ENCODE measurements at regions not wholly inside any gene's neighbourhood (a gene's known extent, or its start where the extent isn't known, plus 50 kb on each side); places are given as distances from the start of the nearest gene placed in this dataset.

DNA sequence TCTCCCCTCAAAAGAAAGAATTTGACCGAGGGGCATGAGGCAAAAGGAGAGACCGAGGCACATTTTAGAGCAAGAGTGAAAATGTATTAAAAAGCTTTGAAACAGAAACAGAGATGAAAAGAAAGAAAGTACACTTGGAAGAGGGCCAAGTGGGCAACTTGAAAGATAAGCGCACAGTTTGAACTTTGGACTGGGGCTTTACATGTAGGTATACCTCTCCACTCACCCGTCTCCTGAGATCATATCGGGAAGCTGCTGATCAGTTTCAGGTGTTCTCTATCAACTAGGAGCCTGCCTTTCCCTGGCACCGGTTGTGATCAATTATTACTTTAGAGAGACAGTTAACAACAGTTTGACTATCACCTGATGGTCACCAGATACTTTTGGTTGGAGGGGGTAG is 2666.5 kb downstream of the ARAP2 start:
- TF ChIP-seq, protein P1, sequence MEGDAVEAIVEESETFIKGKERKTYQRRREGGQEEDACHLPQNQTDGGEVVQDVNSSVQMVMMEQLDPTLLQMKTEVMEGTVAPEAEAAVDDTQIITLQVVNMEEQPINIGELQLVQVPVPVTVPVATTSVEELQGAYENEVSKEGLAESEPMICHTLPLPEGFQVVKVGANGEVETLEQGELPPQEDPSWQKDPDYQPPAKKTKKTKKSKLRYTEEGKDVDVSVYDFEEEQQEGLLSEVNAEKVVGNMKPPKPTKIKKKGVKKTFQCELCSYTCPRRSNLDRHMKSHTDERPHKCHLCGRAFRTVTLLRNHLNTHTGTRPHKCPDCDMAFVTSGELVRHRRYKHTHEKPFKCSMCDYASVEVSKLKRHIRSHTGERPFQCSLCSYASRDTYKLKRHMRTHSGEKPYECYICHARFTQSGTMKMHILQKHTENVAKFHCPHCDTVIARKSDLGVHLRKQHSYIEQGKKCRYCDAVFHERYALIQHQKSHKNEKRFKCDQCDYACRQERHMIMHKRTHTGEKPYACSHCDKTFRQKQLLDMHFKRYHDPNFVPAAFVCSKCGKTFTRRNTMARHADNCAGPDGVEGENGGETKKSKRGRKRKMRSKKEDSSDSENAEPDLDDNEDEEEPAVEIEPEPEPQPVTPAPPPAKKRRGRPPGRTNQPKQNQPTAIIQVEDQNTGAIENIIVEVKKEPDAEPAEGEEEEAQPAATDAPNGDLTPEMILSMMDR (IDR thresholded peaks at IDR 0.05), result no peak
- TF ChIP-seq EP300 (IDR thresholded peaks at IDR 0.05), result no peak
